ENCODE measurements at regions not wholly inside any gene's neighbourhood (a gene's known extent, or its start where the extent isn't known, plus 50 kb on each side); places are given as distances from the start of the nearest gene placed in this dataset.

DNA sequence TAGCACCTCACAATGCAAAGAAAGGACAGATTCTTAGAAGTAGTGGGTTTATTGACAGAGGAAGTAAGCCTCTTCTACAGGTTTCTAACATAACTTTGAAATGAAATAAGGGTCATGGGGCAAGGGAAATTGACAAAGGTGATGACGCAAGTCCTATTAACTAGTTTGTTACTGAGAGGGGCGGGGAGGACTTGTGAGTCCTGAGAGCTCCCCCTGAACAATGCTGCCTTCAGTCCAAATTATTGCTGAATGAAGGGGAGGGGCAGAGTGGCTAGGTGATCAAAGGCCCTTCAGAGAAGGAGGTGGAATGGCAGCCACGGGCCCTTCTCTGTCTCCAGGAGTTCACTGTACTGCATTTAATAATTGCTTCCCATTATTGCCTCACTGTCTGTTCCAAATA, 390.0 kb downstream of the MEIS1 start:
- TF ChIP-seq, protein P1, sequence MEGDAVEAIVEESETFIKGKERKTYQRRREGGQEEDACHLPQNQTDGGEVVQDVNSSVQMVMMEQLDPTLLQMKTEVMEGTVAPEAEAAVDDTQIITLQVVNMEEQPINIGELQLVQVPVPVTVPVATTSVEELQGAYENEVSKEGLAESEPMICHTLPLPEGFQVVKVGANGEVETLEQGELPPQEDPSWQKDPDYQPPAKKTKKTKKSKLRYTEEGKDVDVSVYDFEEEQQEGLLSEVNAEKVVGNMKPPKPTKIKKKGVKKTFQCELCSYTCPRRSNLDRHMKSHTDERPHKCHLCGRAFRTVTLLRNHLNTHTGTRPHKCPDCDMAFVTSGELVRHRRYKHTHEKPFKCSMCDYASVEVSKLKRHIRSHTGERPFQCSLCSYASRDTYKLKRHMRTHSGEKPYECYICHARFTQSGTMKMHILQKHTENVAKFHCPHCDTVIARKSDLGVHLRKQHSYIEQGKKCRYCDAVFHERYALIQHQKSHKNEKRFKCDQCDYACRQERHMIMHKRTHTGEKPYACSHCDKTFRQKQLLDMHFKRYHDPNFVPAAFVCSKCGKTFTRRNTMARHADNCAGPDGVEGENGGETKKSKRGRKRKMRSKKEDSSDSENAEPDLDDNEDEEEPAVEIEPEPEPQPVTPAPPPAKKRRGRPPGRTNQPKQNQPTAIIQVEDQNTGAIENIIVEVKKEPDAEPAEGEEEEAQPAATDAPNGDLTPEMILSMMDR (IDR thresholded peaks at IDR 0.05) = no peak
- TF ChIP-seq POLR2A (IDR thresholded peaks at IDR 0.05) = no peak

Data from esophagus squamous epithelium (tissue), 4 donors.